NB4 (cell line): ENCODE measurements at regions not wholly inside any gene's neighbourhood (a gene's known extent, or its start where the extent isn't known, plus 50 kb on each side); places are given as distances from the start of the nearest gene placed in this dataset.

Experiments used
- DNase-seq: peaks from one replicate; pipeline ENCODE4 v3.0.0; 2010; ENCODE audit warnings: low read depth
- H3K4me3 ChIP-seq: one replicate; pipeline ENCODE4 v1.5.1; 2011; ENCODE audit warnings: mild to moderate bottlenecking, low read depth, low read length, moderate library complexity
- MYC ChIP-seq: IDR thresholded peaks from 2 replicates; pipeline ENCODE4 v1.6.1; 2011; ENCODE audit warnings: low read depth, low read length
- POLR2A ChIP-seq: IDR thresholded peaks from 2 replicates; pipeline ENCODE4 v1.6.1; 2011; ENCODE audit warnings: mild to moderate bottlenecking; ENCODE audit not compliant: insufficient read length; ENCODE audit errors: extremely low read depth
- TF ChIP-seq, protein P1 (sequence below): IDR thresholded peaks from 2 replicates; pipeline ENCODE4 v1.6.1; 2011; ENCODE audit warnings: low read depth, low read length
- TF ChIP-seq, protein P2 (sequence below): IDR thresholded peaks from one replicate; pipeline ENCODE4 v1.5.1; 2012; ENCODE audit warnings: low read depth, low read length

DNA sequence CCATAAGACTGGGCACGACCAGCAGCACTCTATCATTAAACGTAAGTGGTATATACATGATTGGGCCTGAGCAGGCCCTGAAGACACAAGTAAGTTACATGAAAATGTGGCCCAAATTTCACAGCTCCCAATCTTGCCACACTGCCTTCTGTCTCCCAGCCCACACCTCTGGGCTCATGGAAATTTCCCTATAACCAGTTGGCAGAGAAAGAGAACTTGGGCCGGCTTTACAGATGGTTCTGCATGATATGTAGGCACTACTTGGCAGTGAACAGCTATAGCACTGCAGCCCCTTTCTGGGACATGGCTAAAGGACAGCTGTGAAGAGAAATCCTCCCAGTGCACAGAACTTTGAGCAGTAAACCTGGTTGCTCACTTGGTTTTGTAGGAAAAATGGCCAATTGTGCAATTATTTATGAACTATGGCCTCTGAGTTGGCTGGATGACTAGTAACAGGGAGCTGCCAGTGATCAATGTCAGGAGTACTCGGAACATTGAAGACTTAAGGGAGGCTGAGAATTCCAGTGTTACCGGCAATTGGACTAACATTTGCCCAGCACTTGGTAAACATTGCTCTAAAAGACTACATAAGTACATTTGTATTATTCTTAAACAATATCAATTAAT, 1006.6 kb upstream of the LRRN3 start:
- TF ChIP-seq MYC = no peak
- TF ChIP-seq, protein P1, sequence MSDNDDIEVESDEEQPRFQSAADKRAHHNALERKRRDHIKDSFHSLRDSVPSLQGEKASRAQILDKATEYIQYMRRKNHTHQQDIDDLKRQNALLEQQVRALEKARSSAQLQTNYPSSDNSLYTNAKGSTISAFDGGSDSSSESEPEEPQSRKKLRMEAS = no peak
- TF ChIP-seq, protein P2, sequence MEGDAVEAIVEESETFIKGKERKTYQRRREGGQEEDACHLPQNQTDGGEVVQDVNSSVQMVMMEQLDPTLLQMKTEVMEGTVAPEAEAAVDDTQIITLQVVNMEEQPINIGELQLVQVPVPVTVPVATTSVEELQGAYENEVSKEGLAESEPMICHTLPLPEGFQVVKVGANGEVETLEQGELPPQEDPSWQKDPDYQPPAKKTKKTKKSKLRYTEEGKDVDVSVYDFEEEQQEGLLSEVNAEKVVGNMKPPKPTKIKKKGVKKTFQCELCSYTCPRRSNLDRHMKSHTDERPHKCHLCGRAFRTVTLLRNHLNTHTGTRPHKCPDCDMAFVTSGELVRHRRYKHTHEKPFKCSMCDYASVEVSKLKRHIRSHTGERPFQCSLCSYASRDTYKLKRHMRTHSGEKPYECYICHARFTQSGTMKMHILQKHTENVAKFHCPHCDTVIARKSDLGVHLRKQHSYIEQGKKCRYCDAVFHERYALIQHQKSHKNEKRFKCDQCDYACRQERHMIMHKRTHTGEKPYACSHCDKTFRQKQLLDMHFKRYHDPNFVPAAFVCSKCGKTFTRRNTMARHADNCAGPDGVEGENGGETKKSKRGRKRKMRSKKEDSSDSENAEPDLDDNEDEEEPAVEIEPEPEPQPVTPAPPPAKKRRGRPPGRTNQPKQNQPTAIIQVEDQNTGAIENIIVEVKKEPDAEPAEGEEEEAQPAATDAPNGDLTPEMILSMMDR = no peak
- DNase-seq = no peak
- no peak overlapping the region for H3K4me3 ChIP-seq

DNA sequence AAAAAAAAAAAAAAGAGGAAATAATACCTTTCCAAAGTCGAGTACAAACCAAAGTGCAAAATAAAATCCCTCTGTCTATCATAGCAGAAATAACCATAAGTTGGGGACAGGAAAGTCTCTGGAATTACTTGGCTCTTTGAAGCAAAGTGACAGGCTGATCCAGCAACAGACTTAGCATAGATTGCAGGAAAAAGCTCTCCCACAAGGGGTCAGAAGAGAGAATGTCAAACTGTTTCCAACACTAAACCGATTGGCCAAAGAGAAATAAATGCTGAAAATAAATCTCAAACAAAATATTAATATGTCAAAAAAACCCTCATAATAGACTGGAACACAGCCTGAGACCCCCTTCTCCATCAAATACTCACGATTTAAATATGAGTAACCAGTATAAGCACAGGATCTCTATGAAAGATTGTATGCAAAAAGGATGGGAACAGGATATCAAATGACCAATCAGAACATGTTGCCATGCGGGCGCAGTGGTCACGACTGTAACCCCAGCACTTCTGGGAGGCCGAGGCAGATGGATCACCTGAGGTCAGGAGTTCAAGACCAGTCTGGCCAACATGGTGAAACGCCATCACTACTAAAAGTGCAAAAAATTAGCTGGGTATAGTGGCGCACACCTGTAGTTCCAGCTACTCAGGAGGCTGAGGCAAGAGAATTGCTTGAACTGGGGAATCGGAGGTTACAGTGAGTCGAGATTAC, 1000.7 kb upstream of the LRRN3 start:
- peak; percentile 24 for DNase-seq
- no peak for TF ChIP-seq MYC
- TF ChIP-seq POLR2A = no peak
- TF ChIP-seq, protein P2 = peak; percentile 42
- no peak overlapping the region for H3K4me3 ChIP-seq

DNA sequence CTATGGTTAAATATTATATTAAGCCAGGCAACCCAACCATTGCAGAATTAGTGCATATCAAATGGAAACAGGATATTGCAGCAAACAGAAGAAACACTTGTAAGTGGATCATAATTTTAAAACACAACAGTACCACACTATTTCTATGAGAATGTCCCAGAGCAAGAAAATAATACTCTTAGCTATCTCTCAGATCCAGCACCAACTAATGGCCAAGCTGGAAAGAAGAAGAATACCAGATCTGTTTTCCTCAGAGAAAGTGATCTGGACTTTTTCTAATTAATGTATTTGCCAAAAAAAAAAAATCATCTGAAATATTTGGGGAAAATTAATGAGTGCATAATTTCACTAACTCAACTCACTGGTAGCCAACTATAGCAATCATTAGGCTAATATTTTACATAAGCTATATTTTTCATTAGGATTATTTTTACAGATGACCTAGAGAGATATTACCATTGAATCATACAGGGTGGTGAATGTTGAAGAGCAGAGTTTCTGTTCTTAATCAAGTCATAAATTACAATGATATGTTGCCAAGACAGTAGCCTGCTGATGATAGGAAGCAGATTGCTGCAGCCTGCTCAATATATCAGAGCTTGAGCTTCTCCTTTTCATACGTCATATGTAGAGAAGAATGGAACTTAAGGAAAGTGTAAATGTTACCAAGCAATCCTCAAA, 995.4 kb upstream of the LRRN3 start:
- TF ChIP-seq POLR2A (no peak), MYC (no peak)
- TF ChIP-seq, protein P1 = no peak
- TF ChIP-seq, protein P2 = no peak
- DNase-seq = no peak
- no peak overlapping the region for H3K4me3 ChIP-seq

DNA sequence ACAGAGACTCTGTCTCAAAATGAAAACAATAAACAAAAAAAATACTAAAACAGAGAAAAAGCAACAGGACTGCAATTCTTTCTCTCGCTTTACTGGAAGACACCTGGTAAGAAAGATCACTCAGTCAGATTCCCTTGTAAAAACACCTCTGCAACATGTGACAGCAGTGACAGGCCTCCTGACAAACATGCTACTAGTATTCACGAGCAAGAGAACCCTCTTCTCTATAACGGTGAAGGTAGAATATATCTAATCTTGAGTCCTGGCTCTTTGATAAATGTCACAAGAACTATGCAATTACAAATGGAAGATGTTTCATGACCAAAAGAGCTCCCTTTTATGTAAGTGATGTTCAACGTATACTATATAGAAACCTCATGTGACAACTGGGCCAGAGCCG, 986.7 kb upstream of the LRRN3 start:
- TF ChIP-seq, protein P1 = no peak
- no peak for TF ChIP-seq MYC
- TF ChIP-seq, protein P2 = no peak
- no peak for TF ChIP-seq POLR2A
- no peak for DNase-seq
- no peak overlapping the region for H3K4me3 ChIP-seq

DNA sequence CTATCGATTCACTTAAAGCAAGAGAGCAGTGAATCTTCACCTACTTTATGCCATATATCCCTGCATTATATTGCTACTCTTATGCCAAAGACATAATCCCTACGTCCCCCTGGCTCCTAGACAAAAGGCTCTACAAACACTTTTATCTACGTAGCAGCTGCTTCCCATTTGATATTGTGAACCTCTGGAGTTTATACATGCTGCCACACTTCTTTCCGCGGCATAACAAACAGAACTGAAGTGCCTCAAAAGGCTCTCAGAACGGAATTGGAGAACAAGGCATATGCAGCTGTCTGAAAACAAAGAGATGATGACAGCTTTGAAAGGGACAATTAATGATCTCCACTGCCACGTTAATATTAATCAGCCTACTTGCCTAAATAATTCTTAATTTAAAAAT, 985.6 kb upstream of the LRRN3 start:
- H3K4me3 ChIP-seq = no peak overlapping the region
- TF ChIP-seq MYC = no peak
- TF ChIP-seq, protein P1 = no peak
- TF ChIP-seq, protein P2 = no peak
- no peak for TF ChIP-seq POLR2A

More for the DNA sequence above, 985.6 kb upstream of the LRRN3 start:
- DNase-seq = no peak
